Spleen (tissue), 7 donors: ENCODE measurements at regions not wholly inside any gene's neighbourhood (a gene's known extent, or its start where the extent isn't known, plus 50 kb on each side); places are given as distances from the start of the nearest gene placed in this dataset.

Experiments
- POLR2AphosphoS5 ChIP-seq, 3 donors: sonication (generic); formaldehyde crosslinking; IDR thresholded peaks; one replicate each; pipeline ENCODE4 v1.5.1; 2017; ENCODE audit warnings: antibody characterized with exemption in 3 of 3
- TF ChIP-seq, protein P1 (sequence below), 11 experiments: fragments of 200-600 bp in 7 of 11; fragments of 450-650 bp in 4 of 11; sonication (generic) in 4 of 11; IDR thresholded peaks in 8 of 11; conservative IDR thresholded peaks in 3 of 11; 1 replicate in 7 of 11; 2 replicates in 4 of 11; pipeline versions ENCODE4 v1.4.0 to v1.8.0; 2016 to 2021; ENCODE audit warnings: antibody characterized with exemption in 11 of 11, inconsistent platforms in 4 of 11, mild to moderate bottlenecking in 1 of 11
- donor health status: DM: no; HTN: no; CAD: no; lungs with moderate emphysema.
- donor health status: DM: no; HTN: no; CAD: no.
- donor health status: DM: no; HTN: no; CAD: no.

DNA sequence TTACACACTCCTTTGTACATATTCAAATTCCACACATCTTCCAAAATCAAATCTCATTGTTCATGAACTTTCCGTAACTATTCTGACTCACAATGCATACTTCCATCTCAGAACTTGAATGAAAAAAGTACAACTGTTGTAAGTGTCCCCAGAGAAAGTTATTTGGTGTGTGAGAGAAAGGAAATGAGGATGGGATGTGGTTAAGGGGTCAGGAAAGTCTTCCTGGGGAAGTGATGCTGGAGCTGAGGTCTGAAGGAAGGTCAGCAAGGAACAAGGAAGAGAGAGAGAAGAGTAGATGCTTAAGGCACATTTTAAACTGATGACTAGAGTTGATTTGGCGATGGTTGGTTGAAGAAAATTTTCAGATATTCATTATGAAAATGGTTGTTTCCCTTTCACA, 340.0 kb upstream of the STXBP6 start:
- no peak for TF ChIP-seq POLR2AphosphoS5 (IDR thresholded peaks at IDR 0.05)
- TF ChIP-seq, protein P1, sequence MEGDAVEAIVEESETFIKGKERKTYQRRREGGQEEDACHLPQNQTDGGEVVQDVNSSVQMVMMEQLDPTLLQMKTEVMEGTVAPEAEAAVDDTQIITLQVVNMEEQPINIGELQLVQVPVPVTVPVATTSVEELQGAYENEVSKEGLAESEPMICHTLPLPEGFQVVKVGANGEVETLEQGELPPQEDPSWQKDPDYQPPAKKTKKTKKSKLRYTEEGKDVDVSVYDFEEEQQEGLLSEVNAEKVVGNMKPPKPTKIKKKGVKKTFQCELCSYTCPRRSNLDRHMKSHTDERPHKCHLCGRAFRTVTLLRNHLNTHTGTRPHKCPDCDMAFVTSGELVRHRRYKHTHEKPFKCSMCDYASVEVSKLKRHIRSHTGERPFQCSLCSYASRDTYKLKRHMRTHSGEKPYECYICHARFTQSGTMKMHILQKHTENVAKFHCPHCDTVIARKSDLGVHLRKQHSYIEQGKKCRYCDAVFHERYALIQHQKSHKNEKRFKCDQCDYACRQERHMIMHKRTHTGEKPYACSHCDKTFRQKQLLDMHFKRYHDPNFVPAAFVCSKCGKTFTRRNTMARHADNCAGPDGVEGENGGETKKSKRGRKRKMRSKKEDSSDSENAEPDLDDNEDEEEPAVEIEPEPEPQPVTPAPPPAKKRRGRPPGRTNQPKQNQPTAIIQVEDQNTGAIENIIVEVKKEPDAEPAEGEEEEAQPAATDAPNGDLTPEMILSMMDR (IDR thresholded peaks at IDR 0.05 in 8 of 11, conservative IDR thresholded peaks at IDR 0.05 in 3 of 11), result no peak
